ENCODE measurements at regions not wholly inside any gene's neighbourhood (a gene's known extent, or its start where the extent isn't known, plus 50 kb on each side); places are given as distances from the start of the nearest gene placed in this dataset.

DNA sequence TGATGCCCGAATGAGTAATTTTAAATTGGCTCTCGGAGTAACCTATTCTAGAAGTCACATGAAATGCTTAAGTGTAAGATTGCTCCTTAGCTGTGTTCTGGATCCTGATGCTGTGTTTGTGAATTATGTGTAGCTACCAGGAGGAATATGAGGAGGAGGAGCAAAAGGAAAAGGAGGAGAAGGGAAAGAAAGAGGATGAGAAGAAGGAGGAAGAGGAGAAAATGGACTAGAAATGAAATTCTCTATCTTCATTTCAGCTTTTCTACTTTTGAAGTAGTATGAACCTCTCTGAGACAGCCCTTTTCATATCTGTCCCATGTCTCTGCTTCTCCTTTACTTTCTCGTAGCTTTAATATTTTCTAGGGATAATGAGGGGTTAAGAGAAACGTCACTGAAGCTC lies 119.4 kb upstream of the ACTBL2 start:
- Histone ChIP-seq H3K4me1 (ENCODE audit: control insufficient read depth in 1 of 2, low read depth in 2 of 2) (no peaks in the 10 kb centered on the region), H3K27ac (no peak overlapping the region), H3K36me3 (no peaks in the 10 kb centered on the region), H3K9me3 (no peaks in the 10 kb centered on the region), H3K27me3 (replicated peaks; ENCODE audit: insufficient read depth) (no peaks in the 10 kb centered on the region), H3K4me3 (no peak overlapping the region)
- TF ChIP-seq, protein P1, sequence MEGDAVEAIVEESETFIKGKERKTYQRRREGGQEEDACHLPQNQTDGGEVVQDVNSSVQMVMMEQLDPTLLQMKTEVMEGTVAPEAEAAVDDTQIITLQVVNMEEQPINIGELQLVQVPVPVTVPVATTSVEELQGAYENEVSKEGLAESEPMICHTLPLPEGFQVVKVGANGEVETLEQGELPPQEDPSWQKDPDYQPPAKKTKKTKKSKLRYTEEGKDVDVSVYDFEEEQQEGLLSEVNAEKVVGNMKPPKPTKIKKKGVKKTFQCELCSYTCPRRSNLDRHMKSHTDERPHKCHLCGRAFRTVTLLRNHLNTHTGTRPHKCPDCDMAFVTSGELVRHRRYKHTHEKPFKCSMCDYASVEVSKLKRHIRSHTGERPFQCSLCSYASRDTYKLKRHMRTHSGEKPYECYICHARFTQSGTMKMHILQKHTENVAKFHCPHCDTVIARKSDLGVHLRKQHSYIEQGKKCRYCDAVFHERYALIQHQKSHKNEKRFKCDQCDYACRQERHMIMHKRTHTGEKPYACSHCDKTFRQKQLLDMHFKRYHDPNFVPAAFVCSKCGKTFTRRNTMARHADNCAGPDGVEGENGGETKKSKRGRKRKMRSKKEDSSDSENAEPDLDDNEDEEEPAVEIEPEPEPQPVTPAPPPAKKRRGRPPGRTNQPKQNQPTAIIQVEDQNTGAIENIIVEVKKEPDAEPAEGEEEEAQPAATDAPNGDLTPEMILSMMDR (IDR thresholded peaks at IDR 0.05): no peak
- DNase-seq (ENCODE audit: low spot score): no peak
- ATAC-seq (ENCODE audit: insufficient number of reproducible peaks, low FRiP score, low read depth): no peak

DNA sequence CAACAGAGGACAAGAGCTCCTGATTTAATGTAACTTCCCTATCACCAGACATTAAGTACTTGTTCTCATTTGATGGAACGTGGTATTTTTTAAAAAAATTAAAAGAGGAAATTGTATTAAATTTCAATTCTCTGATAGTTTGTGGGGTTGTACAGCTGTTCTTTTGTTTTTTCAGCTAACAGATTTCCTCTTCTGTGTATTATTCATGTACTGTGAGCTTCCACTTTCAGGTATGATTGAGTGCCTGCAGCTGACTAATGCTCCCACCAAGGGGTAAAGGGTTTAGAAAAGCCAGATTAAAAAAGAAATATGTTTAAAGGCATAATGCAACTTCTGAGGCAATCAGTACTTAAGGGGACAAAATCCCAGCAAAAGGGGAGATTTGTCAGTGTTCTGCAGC lies 117.7 kb upstream of the ACTBL2 start:
- no peaks in the 10 kb centered on the region for H3K27me3 ChIP-seq (replicated peaks; ENCODE audit: insufficient read depth)
- TF ChIP-seq, protein P1 (IDR thresholded peaks at IDR 0.05): no peak
- no peak overlapping the region for H3K4me3 ChIP-seq
- no peak for ATAC-seq (ENCODE audit: insufficient number of reproducible peaks, low FRiP score, low read depth)
- H3K4me1 ChIP-seq (ENCODE audit: control insufficient read depth in 1 of 2, low read depth in 2 of 2): no peaks in the 10 kb centered on the region
- DNase-seq (ENCODE audit: low spot score): no peak
- H3K9me3 ChIP-seq: no peaks in the 10 kb centered on the region
- no peaks in the 10 kb centered on the region for H3K36me3 ChIP-seq
- H3K27ac ChIP-seq: no peak overlapping the region

DNA sequence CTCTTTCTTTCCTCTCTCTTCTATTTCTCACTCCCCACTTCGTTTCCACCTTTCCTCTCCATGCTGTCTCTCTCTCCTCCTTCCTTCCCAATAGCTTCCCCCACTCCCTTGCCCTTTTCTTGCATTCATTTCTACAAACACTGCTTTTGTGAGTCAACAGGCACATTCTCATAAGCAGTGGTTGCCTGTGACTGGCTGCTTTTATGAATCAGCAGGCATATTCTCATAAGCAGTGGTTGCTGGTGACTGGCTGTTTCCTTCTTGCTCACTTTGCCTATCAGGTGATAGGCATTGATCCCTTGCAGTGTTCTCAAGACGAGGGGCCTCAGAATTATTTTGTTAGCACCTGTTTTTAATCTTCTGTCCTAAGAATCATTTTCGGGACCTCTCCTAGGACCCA lies 116.1 kb upstream of the ACTBL2 start:
- Histone ChIP-seq H3K36me3 (no peaks in the 10 kb centered on the region), H3K27me3 (replicated peaks; ENCODE audit: insufficient read depth) (no peaks in the 10 kb centered on the region), H3K9me3 (no peaks in the 10 kb centered on the region), H3K4me3 (no peak overlapping the region), H3K27ac (no peak overlapping the region), H3K4me1 (ENCODE audit: control insufficient read depth in 1 of 2, low read depth in 2 of 2) (no peaks in the 10 kb centered on the region)
- DNase-seq (ENCODE audit: low spot score): no peak
- TF ChIP-seq, protein P1 (IDR thresholded peaks at IDR 0.05): no peak
- no peak for ATAC-seq (ENCODE audit: insufficient number of reproducible peaks, low FRiP score, low read depth)

DNA sequence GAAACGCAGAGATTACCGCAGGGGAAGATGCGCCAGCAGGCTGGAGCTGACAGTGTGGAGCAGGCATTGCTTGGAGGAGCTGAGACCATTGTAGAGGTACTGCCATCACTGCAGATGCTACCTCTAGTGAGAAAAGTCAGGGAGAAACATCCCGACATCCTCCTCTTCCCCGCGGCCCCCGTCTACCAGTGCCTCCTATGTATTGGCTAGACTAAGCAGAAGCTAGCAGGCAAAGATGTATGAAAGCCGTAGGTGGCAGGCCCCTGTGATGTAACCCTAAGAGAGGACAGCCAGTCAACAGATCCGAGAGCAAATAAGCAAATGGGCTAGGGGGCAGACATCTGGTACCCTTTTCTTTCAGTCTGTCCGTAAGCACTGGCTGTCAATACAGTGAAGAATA lies 115.5 kb upstream of the ACTBL2 start:
- Histone ChIP-seq H3K36me3 (no peaks in the 10 kb centered on the region), H3K4me1 (ENCODE audit: control insufficient read depth in 1 of 2, low read depth in 2 of 2) (no peaks in the 10 kb centered on the region), H3K27ac (no peak overlapping the region), H3K4me3 (no peak overlapping the region), H3K27me3 (replicated peaks; ENCODE audit: insufficient read depth) (no peaks in the 10 kb centered on the region), H3K9me3 (no peaks in the 10 kb centered on the region)
- DNase-seq (ENCODE audit: low spot score) (no peak), ATAC-seq (ENCODE audit: insufficient number of reproducible peaks, low FRiP score, low read depth) (no peak)
- TF ChIP-seq, protein P1 (IDR thresholded peaks at IDR 0.05): no peak

DNA sequence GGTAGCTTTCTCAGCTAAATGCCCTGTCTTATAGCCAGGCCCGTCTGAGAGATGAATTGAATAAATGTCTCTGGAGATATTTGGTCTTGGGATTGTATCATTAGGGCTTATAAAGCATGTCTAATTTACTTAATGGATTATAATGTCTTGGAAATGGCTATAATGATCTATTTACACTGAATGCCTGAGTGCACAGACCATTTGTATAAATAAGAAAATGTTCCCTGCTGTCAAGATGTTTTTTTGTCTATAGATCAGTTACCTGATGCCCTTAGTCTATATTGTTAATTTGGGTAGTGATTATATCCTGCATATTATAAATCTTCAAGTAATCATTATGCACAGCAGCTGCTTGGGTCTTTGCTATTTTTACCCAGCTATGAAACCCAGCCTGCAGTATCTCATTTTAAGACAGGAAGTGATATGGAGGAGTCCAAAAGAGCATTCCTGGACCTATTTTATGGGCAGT lies 112.9 kb upstream of the ACTBL2 start:
- ATAC-seq (ENCODE audit: insufficient number of reproducible peaks, low FRiP score, low read depth) (no peak), DNase-seq (ENCODE audit: low spot score) (no peak)
- TF ChIP-seq, protein P1 (IDR thresholded peaks at IDR 0.05): no peak

More for the DNA sequence above, 112.9 kb upstream of the ACTBL2 start:
- no peak overlapping the region for H3K4me3 ChIP-seq
- H3K36me3 ChIP-seq: no peaks in the 10 kb centered on the region
- no peaks in the 10 kb centered on the region for H3K9me3 ChIP-seq
- H3K27ac ChIP-seq: no peak overlapping the region
- no peaks in the 10 kb centered on the region for H3K27me3 ChIP-seq (replicated peaks; ENCODE audit: insufficient read depth)
- no peaks in the 10 kb centered on the region for H3K4me1 ChIP-seq (ENCODE audit: control insufficient read depth in 1 of 2, low read depth in 2 of 2)
